ENCODE measurements at regions not wholly inside any gene's neighbourhood (a gene's known extent, or its start where the extent isn't known, plus 50 kb on each side); places are given as distances from the start of the nearest gene placed in this dataset.

- Histone ChIP-seq H3K4me1 (peaks cover 5% of the 10 kb centered on the region; the same call in 1 of the 2 replicates), H3K9me3 (no peaks in the 10 kb centered on the region; the same call in 1 of the 2 replicates), H3K36me3 (ENCODE audit: control insufficient read depth, insufficient read depth, low read length) (no peaks in the 10 kb centered on the region), H3K27me3 (replicated peaks; ENCODE audit: control insufficient read depth, insufficient read depth, low read length) (no peaks in the 10 kb centered on the region), H3K4me3 (ENCODE audit: low read depth, low read length) (no peak overlapping the region)
- Mint-ChIP-seq H3K4me3 (ENCODE audit: unreplicated experiment) (no peak overlapping the region), H3K9me3 (ENCODE audit: unreplicated experiment) (no peaks in the 10 kb centered on the region), H3K4me1 (ENCODE audit: low read depth, unreplicated experiment) (peaks cover 7% of the 10 kb centered on the region), H3K27me3 (ENCODE audit: insufficient read depth, unreplicated experiment) (no peaks in the 10 kb centered on the region), H3K36me3 (ENCODE audit: insufficient read depth, unreplicated experiment) (no peaks in the 10 kb centered on the region), H3K27ac (ENCODE audit: unreplicated experiment) (no peak overlapping the region)
- intact Hi-C loops (cut with micrococcal nuclease; ENCODE audit: unreplicated experiment): no loop called here
- CTCF ChIA-PET: no interaction called here
- no peak for DNase-seq
- no TSS peak for BruUV-seq (replicated peaks)
- POLR2A ChIA-PET: no interaction called here
- no peak for TF ChIP-seq CTCF (IDR thresholded peaks at IDR 0.05; ENCODE audit: insufficient read depth in 1 of 2, low read depth in 1 of 2, low read length in 1 of 2, severe bottlenecking in 1 of 2, unreplicated experiment in 1 of 2)
These were observed 255.5 kb downstream of the MAN2A1 start for GRCh38 chr5:109945097-109945678.

GRCh38 chr5:109945723-109946480 lies 256.2 kb downstream of the MAN2A1 start:
- POLR2A ChIA-PET: no interaction called here
- CTCF ChIA-PET: no interaction called here
- BruUV-seq (replicated peaks): no TSS peak

GRCh38 chr5:109946610-109947009 lies 256.9 kb downstream of the MAN2A1 start:
- H3K4me1 Mint-ChIP-seq (ENCODE audit: low read depth, unreplicated experiment): peaks cover 7% of the 10 kb centered on the region
- H3K4me3 Mint-ChIP-seq (ENCODE audit: unreplicated experiment): no peak overlapping the region
- Histone ChIP-seq H3K27me3 (replicated peaks; ENCODE audit: control insufficient read depth, insufficient read depth, low read length) (no peaks in the 10 kb centered on the region), H3K9me3 (no peaks in the 10 kb centered on the region), H3K36me3 (ENCODE audit: control insufficient read depth, insufficient read depth, low read length) (no peaks in the 10 kb centered on the region), H3K4me3 (ENCODE audit: low read depth, low read length) (no peak overlapping the region), H3K4me1 (peaks cover 5% of the 10 kb centered on the region; the same call in 1 of the 2 replicates)
- no peak for DNase-seq
- intact Hi-C loops (cut with micrococcal nuclease; ENCODE audit: unreplicated experiment): no loop called here
- H3K9me3 Mint-ChIP-seq (ENCODE audit: unreplicated experiment): no peaks in the 10 kb centered on the region
- TF ChIP-seq CTCF (IDR thresholded peaks at IDR 0.05; ENCODE audit: insufficient read depth in 1 of 2, low read depth in 1 of 2, low read length in 1 of 2, severe bottlenecking in 1 of 2, unreplicated experiment in 1 of 2): no peak
- no peak overlapping the region for H3K27ac Mint-ChIP-seq (ENCODE audit: unreplicated experiment)
- H3K27me3 Mint-ChIP-seq (ENCODE audit: insufficient read depth, unreplicated experiment): no peaks in the 10 kb centered on the region
- no peaks in the 10 kb centered on the region for H3K36me3 Mint-ChIP-seq (ENCODE audit: insufficient read depth, unreplicated experiment)
- no TSS peak for BruUV-seq (replicated peaks)
- ChIA-PET POLR2A (no interaction called here), CTCF (no interaction called here)

More at GRCh38 chr5:109945723-109946480, 256.2 kb downstream of the MAN2A1 start:
- no peak overlapping the region for H3K4me3 ChIP-seq (ENCODE audit: low read depth, low read length)
- H3K36me3 ChIP-seq (ENCODE audit: control insufficient read depth, insufficient read depth, low read length): no peaks in the 10 kb centered on the region
- Mint-ChIP-seq H3K27ac (ENCODE audit: unreplicated experiment) (no peak overlapping the region), H3K9me3 (ENCODE audit: unreplicated experiment) (no peaks in the 10 kb centered on the region), H3K27me3 (ENCODE audit: insufficient read depth, unreplicated experiment) (no peaks in the 10 kb centered on the region), H3K4me3 (ENCODE audit: unreplicated experiment) (no peak overlapping the region), H3K36me3 (ENCODE audit: insufficient read depth, unreplicated experiment) (no peaks in the 10 kb centered on the region), H3K4me1 (ENCODE audit: low read depth, unreplicated experiment) (peaks cover 7% of the 10 kb centered on the region)
- intact Hi-C loops (cut with micrococcal nuclease; ENCODE audit: unreplicated experiment): no loop called here
- peaks cover 5% of the 10 kb centered on the region; the same call in 1 of the 2 replicates for H3K4me1 ChIP-seq
- TF ChIP-seq CTCF (IDR thresholded peaks at IDR 0.05; ENCODE audit: insufficient read depth in 1 of 2, low read depth in 1 of 2, low read length in 1 of 2, severe bottlenecking in 1 of 2, unreplicated experiment in 1 of 2): no peak
- DNase-seq: no peak
- H3K27me3 ChIP-seq (replicated peaks; ENCODE audit: control insufficient read depth, insufficient read depth, low read length): no peaks in the 10 kb centered on the region
- H3K9me3 ChIP-seq: no peaks in the 10 kb centered on the region; the same call in 1 of the 2 replicates
